Hepatocyte (in vitro differentiated cells): ENCODE measurements at regions not wholly inside any gene's neighbourhood (a gene's known extent, or its start where the extent isn't known, plus 50 kb on each side); places are given as distances from the start of the nearest gene placed in this dataset.

Experiments
- DNase-seq: peaks from one replicate; pipeline ENCODE4 v3.0.0-alpha.2; 2016; ENCODE audit warnings: low spot score
- H2AFZ ChIP-seq: fragments of 200-600 bp; sonication (generic); 2 replicates; pipeline ENCODE4 v1.6.0; 2016; ENCODE audit warnings: antibody characterized with exemption, mild to moderate bottlenecking
- H3K27ac ChIP-seq: fragments of 200-600 bp; sonication (generic); 2 replicates; pipeline ENCODE4 v1.5.1; 2016; ENCODE audit warnings: mild to moderate bottlenecking
- H3K27me3 ChIP-seq: fragments of 200-600 bp; sonication (generic); 2 replicates; pipeline ENCODE4 v1.6.1; 2016
- H3K36me3 ChIP-seq: fragments of 200-600 bp; sonication (generic); replicated peaks from 2 replicates; pipeline ENCODE4 v1.5.1; 2016; ENCODE audit warnings: low read depth; ENCODE audit not compliant: insufficient read depth
- H3K4me1 ChIP-seq: fragments of 200-600 bp; sonication (generic); 2 replicates; pipeline ENCODE4 v1.5.1; 2016; ENCODE audit warnings: mild to moderate bottlenecking, moderate library complexity; ENCODE audit not compliant: insufficient read depth
- H3K4me2 ChIP-seq: fragments of 200-600 bp; sonication (generic); 2 replicates; pipeline ENCODE4 v1.6.0; 2016
- H3K4me3 ChIP-seq: fragments of 200-600 bp; sonication (generic); 2 replicates; pipeline ENCODE4 v1.5.1; 2016; ENCODE audit warnings: mild to moderate bottlenecking
- H3K79me2 ChIP-seq: fragments of 200-600 bp; sonication (generic); 2 replicates; pipeline ENCODE4 v1.6.0; 2017; ENCODE audit warnings: mild to moderate bottlenecking
- H3K9me2 ChIP-seq: fragments of 200-600 bp; sonication (generic); replicated peaks from 2 replicates; pipeline ENCODE4 v1.6.0; 2017; ENCODE audit warnings: mild to moderate bottlenecking; ENCODE audit not compliant: insufficient read depth
- H3K9me3 ChIP-seq: fragments of 200-600 bp; sonication (generic); 2 replicates; pipeline ENCODE4 v1.5.1; 2016; ENCODE audit warnings: low read depth, mild to moderate bottlenecking
- H4K20me1 ChIP-seq: fragments of 200-600 bp; sonication (generic); 2 replicates; pipeline ENCODE4 v1.6.0; 2016; ENCODE audit warnings: mild to moderate bottlenecking; ENCODE audit not compliant: insufficient read depth, poor library complexity, severe bottlenecking
- CTCF ChIP-seq: fragments of 200-600 bp; sonication (generic); IDR thresholded peaks from 2 replicates; pipeline ENCODE4 v1.5.1; 2016; ENCODE audit warnings: antibody characterized with exemption, mild to moderate bottlenecking; ENCODE audit not compliant: poor library complexity
- EZH2 ChIP-seq: fragments of 200-600 bp; sonication (generic); IDR thresholded peaks from 2 replicates; pipeline ENCODE4 v1.6.1; 2016; ENCODE audit warnings: antibody characterized with exemption, mild to moderate bottlenecking, borderline replicate concordance
- EZH2phosphoT487 ChIP-seq: fragments of 200-600 bp; sonication (generic); IDR thresholded peaks from one replicate; pipeline ENCODE4 v1.6.1; 2018; ENCODE audit warnings: antibody characterized with exemption, mild to moderate bottlenecking, low read depth, moderate library complexity; ENCODE audit not compliant: unreplicated experiment, severe bottlenecking
- WGBS: methylation state at CpG from one replicate; pipeline ENCODE4 v1.1.6; 2016; ENCODE audit warnings: low lambda C conversion rate; ENCODE audit errors: missing lambda C conversion rate; 5-methylcytosine and 5-hydroxymethylcytosine counted together

- no peak for DNase-seq
- Histone ChIP-seq H3K4me2 (no peak overlapping the region), H3K27me3 (no peaks in the 10 kb centered on the region), H3K9me3 (no peaks in the 10 kb centered on the region), H3K79me2 (no peaks in the 10 kb centered on the region), H4K20me1 (no peaks in the 10 kb centered on the region), H3K27ac (no peak overlapping the region), H3K4me1 (no peaks in the 10 kb centered on the region), H3K36me3 (no peaks in the 10 kb centered on the region), H3K4me3 (no peak overlapping the region), H2AFZ (no peak overlapping the region), H3K9me2 (no peaks in the 10 kb centered on the region)
- TF ChIP-seq EZH2 (no peak), EZH2phosphoT487 (no peak), CTCF (no peak)
- 67% methylated on average over 1 of the region's 1 CpG for WGBS
Measured at GRCh38 chr12:45128637-45129036, 77.7 kb upstream of the DBX2 start.

- Histone ChIP-seq H3K9me2 (no peaks in the 10 kb centered on the region), H3K27me3 (no peaks in the 10 kb centered on the region), H4K20me1 (no peaks in the 10 kb centered on the region), H3K27ac (no peak overlapping the region), H3K36me3 (no peaks in the 10 kb centered on the region), H3K9me3 (no peaks in the 10 kb centered on the region), H3K4me2 (no peak overlapping the region), H2AFZ (no peak overlapping the region), H3K4me1 (no peaks in the 10 kb centered on the region), H3K4me3 (no peak overlapping the region), H3K79me2 (no peaks in the 10 kb centered on the region)
- TF ChIP-seq EZH2phosphoT487 (no peak), EZH2 (no peak), CTCF (peak; percentile 84)
- 6% methylated on average over 3 of the region's 3 CpGs for WGBS
- DNase-seq: peak; percentile 68
Measured at GRCh38 chr12:45130881-45131281, 80.0 kb upstream of the DBX2 start.

- DNase-seq: no peak
- TF ChIP-seq CTCF (no peak), EZH2 (no peak), EZH2phosphoT487 (no peak)
- H2AFZ ChIP-seq: no peak overlapping the region
- H3K4me1 ChIP-seq: no peaks in the 10 kb centered on the region
- no peaks in the 10 kb centered on the region for H4K20me1 ChIP-seq
- no peaks in the 10 kb centered on the region for H3K27me3 ChIP-seq
- no peaks in the 10 kb centered on the region for H3K9me2 ChIP-seq
- no peak overlapping the region for H3K4me3 ChIP-seq
- H3K4me2 ChIP-seq: no peak overlapping the region
- no peaks in the 10 kb centered on the region for H3K9me3 ChIP-seq
- H3K79me2 ChIP-seq: no peaks in the 10 kb centered on the region
- H3K27ac ChIP-seq: no peak overlapping the region
- H3K36me3 ChIP-seq: no peaks in the 10 kb centered on the region
Measured at GRCh38 chr12:45131506-45131905, 80.6 kb upstream of the DBX2 start.

GRCh38 chr12:45138609-45139008 lies 77.3 kb upstream of the ANO6 start:
- Histone ChIP-seq H3K9me2 (no peaks in the 10 kb centered on the region), H3K9me3 (no peaks in the 10 kb centered on the region), H3K79me2 (no peaks in the 10 kb centered on the region), H3K4me3 (no peak overlapping the region), H4K20me1 (no peaks in the 10 kb centered on the region), H3K27me3 (no peaks in the 10 kb centered on the region), H3K4me1 (no peaks in the 10 kb centered on the region), H3K36me3 (no peaks in the 10 kb centered on the region), H3K27ac (no peak overlapping the region), H3K4me2 (no peak overlapping the region), H2AFZ (no peak overlapping the region)
- WGBS: 52% methylated on average over 2 of the region's 2 CpGs
- TF ChIP-seq EZH2phosphoT487: no peak
- DNase-seq: no peak
